ENCODE measurements at regions not wholly inside any gene's neighbourhood (a gene's known extent, or its start where the extent isn't known, plus 50 kb on each side); places are given as distances from the start of the nearest gene placed in this dataset.
"Not testable (repeated sequence)": the region's sequence is repeated elsewhere in the genome, so short reads cannot be mapped to it uniquely, and the experiment has no call there.

- DNase-seq (ENCODE audit: low read depth) = not testable (repeated sequence)
These were observed 995.8 kb downstream of the LTN1 start for GRCh38 chr21:27996906-27997305.

- DNase-seq (ENCODE audit: low read depth) = not testable (repeated sequence)
These were observed 1007.9 kb downstream of the LTN1 start for GRCh38 chr21:27984663-27985325.

- DNase-seq (ENCODE audit: low read depth) = not testable (repeated sequence)
These were observed 1012.6 kb upstream of the ADAMTS5 start for GRCh38 chr21:27979446-27979845.

- no peak for DNase-seq (ENCODE audit: low read depth)
These were observed 1008.6 kb upstream of the ADAMTS5 start for GRCh38 chr21:27975514-27975913.

- not testable (repeated sequence) for DNase-seq (ENCODE audit: low read depth)
These were observed 1007.3 kb upstream of the ADAMTS5 start for GRCh38 chr21:27974152-27974551.

GRCh38 chr21:27968240-27968639 lies 1001.4 kb upstream of the ADAMTS5 start:
- peak; percentile 46 for DNase-seq (ENCODE audit: low read depth)

- peak; percentile 28 for DNase-seq (ENCODE audit: low read depth)
These were observed 987.8 kb upstream of the ADAMTS5 start for GRCh38 chr21:27954543-27955165.

- no peak for DNase-seq (ENCODE audit: low read depth)
These were observed 986.6 kb upstream of the ADAMTS5 start for GRCh38 chr21:27953340-27954045.

GRCh38 chr21:27949093-27949492 lies 982.2 kb upstream of the ADAMTS5 start:
- DNase-seq (ENCODE audit: low read depth) = not testable (repeated sequence)

- DNase-seq (ENCODE audit: low read depth) = not testable (repeated sequence)
These were observed 963.4 kb upstream of the ADAMTS5 start for GRCh38 chr21:27930108-27930767.

- DNase-seq (ENCODE audit: low read depth) = peak; percentile 52
These were observed 962.3 kb upstream of the ADAMTS5 start for GRCh38 chr21:27929179-27929578.

- DNase-seq (ENCODE audit: low read depth) = peak; percentile 90
These were observed 961.7 kb upstream of the ADAMTS5 start for GRCh38 chr21:27928534-27929115.

- DNase-seq (ENCODE audit: low read depth) = not testable (repeated sequence)
These were observed 954.5 kb upstream of the ADAMTS5 start for GRCh38 chr21:27921421-27921820.

- not testable (repeated sequence) for DNase-seq (ENCODE audit: low read depth)
These were observed 951.1 kb upstream of the ADAMTS5 start for GRCh38 chr21:27917966-27918365.

- peak; percentile 33 for DNase-seq (ENCODE audit: low read depth)
These were observed 949.4 kb upstream of the ADAMTS5 start for GRCh38 chr21:27916326-27916725.

GRCh38 chr21:27912133-27912532 lies 945.2 kb upstream of the ADAMTS5 start:
- DNase-seq (ENCODE audit: low read depth) = not testable (repeated sequence)

GRCh38 chr21:27909487-27909886 lies 942.6 kb upstream of the ADAMTS5 start:
- peak; percentile 20 for DNase-seq (ENCODE audit: low read depth)

- not testable (repeated sequence) for DNase-seq (ENCODE audit: low read depth)
These were observed 941.9 kb upstream of the ADAMTS5 start for GRCh38 chr21:27908816-27909215.

- not testable (repeated sequence) for DNase-seq (ENCODE audit: low read depth)
These were observed 936.0 kb upstream of the ADAMTS5 start for GRCh38 chr21:27902904-27903303.

GRCh38 chr21:27893619-27894018 lies 926.7 kb upstream of the ADAMTS5 start:
- peak; percentile 13 for DNase-seq (ENCODE audit: low read depth)

GRCh38 chr21:27891495-27891894 lies 924.6 kb upstream of the ADAMTS5 start:
- DNase-seq (ENCODE audit: low read depth) = peak; percentile 43
